HG02981 (cell line): ENCODE measurements at regions not wholly inside any gene's neighbourhood (a gene's known extent, or its start where the extent isn't known, plus 50 kb on each side); places are given as distances from the start of the nearest gene placed in this dataset.
"Not testable (repeated sequence)": the region's sequence is repeated elsewhere in the genome, so short reads cannot be mapped to it uniquely, and the experiment has no call there.

Source experiments
- ATAC-seq: cut with Tn5 transposase; IDR thresholded peaks from one replicate; pipeline ENCODE4 v1.9.1; 2021; ENCODE audit warnings: mild to moderate bottlenecking, moderate library complexity; ENCODE audit not compliant: unreplicated experiment

GRCh38 chrX:110965409-110966090 is 130.4 kb upstream of the PAK3 start:
- no peak for ATAC-seq

- ATAC-seq = no peak
Measured at GRCh38 chrX:110964786-110965185, 131.2 kb upstream of the PAK3 start.

- ATAC-seq = no peak
Measured at GRCh38 chrX:110962451-110962850, 133.5 kb upstream of the PAK3 start.

- ATAC-seq = no peak
Measured at GRCh38 chrX:110955706-110956105, 140.3 kb upstream of the PAK3 start.

GRCh38 chrX:110954428-110955100 is 141.4 kb upstream of the PAK3 start:
- no peak for ATAC-seq

- no peak for ATAC-seq
Measured at GRCh38 chrX:110951472-110952269, 144.3 kb upstream of the PAK3 start.

- ATAC-seq = no peak
Measured at GRCh38 chrX:110944751-110945675, 149.4 kb upstream of the CHRDL1 start.

- no peak for ATAC-seq
Measured at GRCh38 chrX:110944311-110944750, 148.7 kb upstream of the CHRDL1 start.

GRCh38 chrX:110941906-110942305 is 146.3 kb upstream of the CHRDL1 start:
- ATAC-seq = no peak

GRCh38 chrX:110938977-110939732 is 143.5 kb upstream of the CHRDL1 start:
- ATAC-seq = no peak

GRCh38 chrX:110924871-110925270 is 129.3 kb upstream of the CHRDL1 start:
- ATAC-seq = no peak

GRCh38 chrX:110920991-110921390 is 125.4 kb upstream of the CHRDL1 start:
- ATAC-seq = no peak

- ATAC-seq = no peak
Measured at GRCh38 chrX:110915570-110915969, 120.0 kb upstream of the CHRDL1 start.

- no peak for ATAC-seq
Measured at GRCh38 chrX:110915111-110915510, 119.5 kb upstream of the CHRDL1 start.

GRCh38 chrX:110914281-110914680 is 118.7 kb upstream of the CHRDL1 start:
- no peak for ATAC-seq

- not testable (repeated sequence) for ATAC-seq
Measured at GRCh38 chrX:110904747-110905146, 109.1 kb upstream of the CHRDL1 start.

- ATAC-seq = no peak
Measured at GRCh38 chrX:110881971-110882370, 86.4 kb upstream of the CHRDL1 start.

- no peak for ATAC-seq
Measured at GRCh38 chrX:110877326-110877725, 81.7 kb upstream of the CHRDL1 start.

- no peak for ATAC-seq
Measured at GRCh38 chrX:110871839-110872238, 76.2 kb upstream of the CHRDL1 start.

- no peak for ATAC-seq
Measured at GRCh38 chrX:110866421-110866820, 70.8 kb upstream of the CHRDL1 start.
